Parathyroid adenoma (tissue), 2 donors: ENCODE measurements at regions not wholly inside any gene's neighbourhood (a gene's known extent, or its start where the extent isn't known, plus 50 kb on each side); places are given as distances from the start of the nearest gene placed in this dataset.

Experiments
- H2AFZ ChIP-seq: fragments of 300-600 bp; sonication (generic); one replicate; pipeline ENCODE4 v1.7.0; 2017; ENCODE audit warnings: antibody characterized with exemption, mild to moderate bottlenecking
- H3K27ac ChIP-seq: fragments of 300-600 bp; sonication (generic); one replicate; pipeline ENCODE4 v1.7.0; 2017
- H3K27me3 ChIP-seq: fragments of 300-600 bp; sonication (generic); one replicate; pipeline ENCODE4 v1.7.0; 2017; ENCODE audit warnings: low read length; ENCODE audit not compliant: control insufficient read depth, insufficient read depth
- H3K36me3 ChIP-seq: fragments of 300-600 bp; sonication (generic); one replicate; pipeline ENCODE4 v1.7.0; 2017; ENCODE audit warnings: low read length; ENCODE audit not compliant: control insufficient read depth, insufficient read depth
- H3K4me1 ChIP-seq: fragments of 300-600 bp; sonication (generic); one replicate; pipeline ENCODE4 v1.7.0; 2017; ENCODE audit warnings: control low read depth
- H3K4me2 ChIP-seq: fragments of 300-600 bp; sonication (generic); one replicate; pipeline ENCODE4 v1.7.0; 2017; ENCODE audit warnings: low read length
- H3K4me3 ChIP-seq: fragments of 300-600 bp; sonication (generic); one replicate; pipeline ENCODE4 v1.7.0; 2017; ENCODE audit warnings: low read depth, low read length
- H3K79me2 ChIP-seq: fragments of 300-600 bp; sonication (generic); one replicate; pipeline ENCODE4 v1.7.0; 2017; ENCODE audit warnings: control low read depth
- H3K9ac ChIP-seq: fragments of 300-600 bp; sonication (generic); one replicate; pipeline ENCODE4 v1.7.0; 2017; ENCODE audit warnings: mild to moderate bottlenecking
- H3K9me3 ChIP-seq: fragments of 300-600 bp; sonication (generic); one replicate; pipeline ENCODE4 v1.7.0; 2017; ENCODE audit warnings: low read length; ENCODE audit not compliant: control insufficient read depth
- CTCF ChIP-seq: fragments of 300-600 bp; sonication (generic); IDR thresholded peaks from one replicate; pipeline ENCODE4 v1.7.0; 2017; ENCODE audit warnings: antibody characterized with exemption, mild to moderate bottlenecking
- donor health status: primary hyperparathyroidism.

- no peaks in the 10 kb centered on the region for H3K79me2 ChIP-seq
- H3K9ac ChIP-seq = no peak overlapping the region
- no peak for TF ChIP-seq CTCF
- no peaks in the 10 kb centered on the region for H3K36me3 ChIP-seq
- no peaks in the 10 kb centered on the region for H3K27me3 ChIP-seq
- H2AFZ ChIP-seq = no peak overlapping the region
- H3K9me3 ChIP-seq = no peaks in the 10 kb centered on the region
- no peak overlapping the region for H3K27ac ChIP-seq
- no peak overlapping the region for H3K4me3 ChIP-seq
- H3K4me1 ChIP-seq = no peaks in the 10 kb centered on the region
- no peak overlapping the region for H3K4me2 ChIP-seq
Measured at GRCh38 chr3:43783987-43784639, 93.4 kb downstream of the ABHD5 start.

GRCh38 chr3:43784640-43785011 is 93.9 kb downstream of the ABHD5 start:
- no peaks in the 10 kb centered on the region for H3K27me3 ChIP-seq
- H3K9me3 ChIP-seq = no peaks in the 10 kb centered on the region
- no peak for TF ChIP-seq CTCF
- no peaks in the 10 kb centered on the region for H3K4me1 ChIP-seq
- no peak overlapping the region for H3K4me2 ChIP-seq
- no peak overlapping the region for H3K4me3 ChIP-seq
- no peak overlapping the region for H3K27ac ChIP-seq
- H3K36me3 ChIP-seq = no peaks in the 10 kb centered on the region
- no peak overlapping the region for H2AFZ ChIP-seq
- H3K9ac ChIP-seq = no peak overlapping the region
- H3K79me2 ChIP-seq = no peaks in the 10 kb centered on the region

- Histone ChIP-seq H3K4me2 (no peak overlapping the region), H3K9me3 (no peaks in the 10 kb centered on the region), H3K27ac (no peak overlapping the region), H3K36me3 (no peaks in the 10 kb centered on the region), H3K79me2 (no peaks in the 10 kb centered on the region), H2AFZ (no peak overlapping the region), H3K9ac (no peak overlapping the region), H3K27me3 (no peaks in the 10 kb centered on the region), H3K4me3 (no peak overlapping the region), H3K4me1 (no peaks in the 10 kb centered on the region)
- no peak for TF ChIP-seq CTCF
Measured at GRCh38 chr3:43785551-43785950, 94.8 kb downstream of the ABHD5 start.

- H3K4me2 ChIP-seq = no peak overlapping the region
- H3K36me3 ChIP-seq = no peaks in the 10 kb centered on the region
- H3K27ac ChIP-seq = no peak overlapping the region
- no peak overlapping the region for H2AFZ ChIP-seq
- H3K9me3 ChIP-seq = no peaks in the 10 kb centered on the region
- H3K4me3 ChIP-seq = no peak overlapping the region
- H3K27me3 ChIP-seq = no peaks in the 10 kb centered on the region
- no peaks in the 10 kb centered on the region for H3K4me1 ChIP-seq
- no peaks in the 10 kb centered on the region for H3K79me2 ChIP-seq
- no peak for TF ChIP-seq CTCF
- no peak overlapping the region for H3K9ac ChIP-seq
Measured at GRCh38 chr3:43786102-43786501, 95.4 kb downstream of the ABHD5 start.

- TF ChIP-seq CTCF = no peak
- Histone ChIP-seq H3K4me3 (no peak overlapping the region), H3K79me2 (no peaks in the 10 kb centered on the region), H3K9me3 (no peaks in the 10 kb centered on the region), H3K27me3 (no peaks in the 10 kb centered on the region), H3K36me3 (no peaks in the 10 kb centered on the region), H2AFZ (no peak overlapping the region), H3K4me1 (no peaks in the 10 kb centered on the region), H3K9ac (no peak overlapping the region), H3K4me2 (no peak overlapping the region), H3K27ac (no peak overlapping the region)
Measured at GRCh38 chr3:43786526-43787305, 96.0 kb downstream of the ABHD5 start.
